Fibroblast of the aortic adventitia (primary cell): ENCODE measurements at regions not wholly inside any gene's neighbourhood (a gene's known extent, or its start where the extent isn't known, plus 50 kb on each side); places are given as distances from the start of the nearest gene placed in this dataset.
A peak's percentile ranks its signal among the peaks of the same experiment; 100 is the strongest.

Experiments
- DNase-seq: peaks from one replicate; pipeline ENCODE4 v3.0.0-alpha.2; 2010; ENCODE audit warnings: low read depth
- H3K4me3 ChIP-seq: 2 replicates; pipeline ENCODE4 v1.5.1; 2011; ENCODE audit warnings: low read depth, mild to moderate bottlenecking, control low read depth, low read length, moderate library complexity
- CTCF ChIP-seq: IDR thresholded peaks from 2 replicates; pipeline ENCODE4 v1.5.1; 2011; ENCODE audit warnings: mild to moderate bottlenecking, low read length, control low read depth, inconsistent platforms; ENCODE audit not compliant: insufficient read depth

- DNase-seq, result no peak
- H3K4me3 ChIP-seq, result no peak overlapping the region
- no peak for TF ChIP-seq CTCF
These were observed 211.0 kb downstream of the IPO8 start for GRCh38 chr12:30484658-30485057.

GRCh38 chr12:30482650-30483049, 213.0 kb downstream of the IPO8 start:
- no peak for TF ChIP-seq CTCF
- no peak overlapping the region for H3K4me3 ChIP-seq
- no peak for DNase-seq

- DNase-seq, result no peak
- H3K4me3 ChIP-seq, result no peak overlapping the region
- no peak for TF ChIP-seq CTCF
These were observed 222.4 kb downstream of the IPO8 start for GRCh38 chr12:30473274-30473673.

- no peak for TF ChIP-seq CTCF
- no peak overlapping the region for H3K4me3 ChIP-seq
- DNase-seq, result no peak
These were observed 229.5 kb downstream of the IPO8 start for GRCh38 chr12:30466093-30466585.

- no peak for TF ChIP-seq CTCF
- DNase-seq, result no peak
These were observed 232.0 kb downstream of the IPO8 start for GRCh38 chr12:30463636-30464035.

GRCh38 chr12:30462249-30462648, 233.4 kb downstream of the IPO8 start:
- TF ChIP-seq CTCF, result no peak
- H3K4me3 ChIP-seq, result no peak overlapping the region
- no peak for DNase-seq

More at GRCh38 chr12:30463636-30464035, 232.0 kb downstream of the IPO8 start:
- no peak overlapping the region for H3K4me3 ChIP-seq

GRCh38 chr12:30461026-30461615, 234.5 kb downstream of the IPO8 start:
- TF ChIP-seq CTCF, result no peak
- DNase-seq, result peak; percentile 4
- H3K4me3 ChIP-seq, result no peak overlapping the region
